KOPT-K1 (cell line): ENCODE measurements at regions not wholly inside any gene's neighbourhood (a gene's known extent, or its start where the extent isn't known, plus 50 kb on each side); places are given as distances from the start of the nearest gene placed in this dataset.

Experiments used
- H3K27ac ChIP-seq: fragments of 200-600 bp; sonication (generic); 2 replicates; pipeline ENCODE4 v1.5.1; 2016; ENCODE audit warnings: antibody characterized with exemption, mild to moderate bottlenecking, low read depth, low read length; ENCODE audit not compliant: poor library complexity, severe bottlenecking
- H3K36me3 ChIP-seq: fragments of 200-600 bp; sonication (generic); 2 replicates; pipeline ENCODE4 v1.5.1; 2017; ENCODE audit warnings: antibody characterized with exemption, mild to moderate bottlenecking, low read length, moderate library complexity; ENCODE audit not compliant: insufficient read depth
- H3K9me3 ChIP-seq: fragments of 200-600 bp; sonication (generic); 2 replicates; pipeline ENCODE4 v1.5.1; 2017; ENCODE audit warnings: antibody characterized with exemption, low read length, mild to moderate bottlenecking; ENCODE audit not compliant: insufficient read depth, poor library complexity, severe bottlenecking

- no peak overlapping the region for H3K27ac ChIP-seq
- no peaks in the 10 kb centered on the region for H3K36me3 ChIP-seq
- H3K9me3 ChIP-seq: no peaks in the 10 kb centered on the region
These were observed 87.3 kb upstream of the ROPN1 start for GRCh38 chr3:124078953-124079911.

- Histone ChIP-seq H3K27ac (no peak overlapping the region), H3K9me3 (no peaks in the 10 kb centered on the region), H3K36me3 (no peaks in the 10 kb centered on the region)
These were observed 88.0 kb upstream of the ROPN1 start for GRCh38 chr3:124079912-124080276.

GRCh38 chr3:124082343-124082742 is 90.4 kb upstream of the ROPN1 start:
- Histone ChIP-seq H3K9me3 (no peaks in the 10 kb centered on the region), H3K27ac (no peak overlapping the region), H3K36me3 (no peaks in the 10 kb centered on the region)

GRCh38 chr3:124084022-124084881 is 92.3 kb upstream of the ROPN1 start:
- Histone ChIP-seq H3K36me3 (no peaks in the 10 kb centered on the region), H3K27ac (no peak overlapping the region), H3K9me3 (no peaks in the 10 kb centered on the region)

- Histone ChIP-seq H3K36me3 (no peaks in the 10 kb centered on the region), H3K27ac (no peak overlapping the region), H3K9me3 (no peaks in the 10 kb centered on the region)
These were observed 96.9 kb upstream of the ROPN1 start for GRCh38 chr3:124088801-124089200.

GRCh38 chr3:124089214-124089613 is 97.3 kb upstream of the ROPN1 start:
- H3K9me3 ChIP-seq: no peaks in the 10 kb centered on the region
- H3K36me3 ChIP-seq: no peaks in the 10 kb centered on the region
- no peak overlapping the region for H3K27ac ChIP-seq

- no peaks in the 10 kb centered on the region for H3K36me3 ChIP-seq
- no peak overlapping the region for H3K27ac ChIP-seq
- H3K9me3 ChIP-seq: no peaks in the 10 kb centered on the region
These were observed 99.8 kb upstream of the ROPN1 start for GRCh38 chr3:124091716-124092115.

- H3K9me3 ChIP-seq: no peaks in the 10 kb centered on the region
- no peak overlapping the region for H3K27ac ChIP-seq
- H3K36me3 ChIP-seq: no peaks in the 10 kb centered on the region
These were observed 100.9 kb upstream of the ROPN1 start for GRCh38 chr3:124092811-124093210.

GRCh38 chr3:124094496-124094895 is 102.6 kb upstream of the ROPN1 start:
- no peaks in the 10 kb centered on the region for H3K9me3 ChIP-seq
- no peaks in the 10 kb centered on the region for H3K36me3 ChIP-seq
- H3K27ac ChIP-seq: no peak overlapping the region

- Histone ChIP-seq H3K27ac (no peak overlapping the region), H3K9me3 (no peaks in the 10 kb centered on the region), H3K36me3 (no peaks in the 10 kb centered on the region)
These were observed 105.6 kb upstream of the ROPN1 start for GRCh38 chr3:124097362-124098131.

GRCh38 chr3:124101643-124102042 is 109.7 kb upstream of the ROPN1 start:
- H3K36me3 ChIP-seq: no peaks in the 10 kb centered on the region
- H3K9me3 ChIP-seq: no peaks in the 10 kb centered on the region
- no peak overlapping the region for H3K27ac ChIP-seq

GRCh38 chr3:124107104-124107890 is 115.4 kb upstream of the ROPN1 start:
- no peaks in the 10 kb centered on the region for H3K36me3 ChIP-seq
- no peak overlapping the region for H3K27ac ChIP-seq
- H3K9me3 ChIP-seq: no peaks in the 10 kb centered on the region

GRCh38 chr3:124108446-124108845 is 116.5 kb upstream of the ROPN1 start:
- Histone ChIP-seq H3K9me3 (no peaks in the 10 kb centered on the region), H3K36me3 (no peaks in the 10 kb centered on the region), H3K27ac (no peak overlapping the region)

GRCh38 chr3:124113485-124113884 is 121.6 kb upstream of the ROPN1 start:
- H3K36me3 ChIP-seq: no peaks in the 10 kb centered on the region
- H3K27ac ChIP-seq: no peak overlapping the region
- H3K9me3 ChIP-seq: no peaks in the 10 kb centered on the region
